ENCODE measurements at regions not wholly inside any gene's neighbourhood (a gene's known extent, or its start where the extent isn't known, plus 50 kb on each side); places are given as distances from the start of the nearest gene placed in this dataset.
A peak's percentile ranks its signal among the peaks of the same experiment; 100 is the strongest.

DNA sequence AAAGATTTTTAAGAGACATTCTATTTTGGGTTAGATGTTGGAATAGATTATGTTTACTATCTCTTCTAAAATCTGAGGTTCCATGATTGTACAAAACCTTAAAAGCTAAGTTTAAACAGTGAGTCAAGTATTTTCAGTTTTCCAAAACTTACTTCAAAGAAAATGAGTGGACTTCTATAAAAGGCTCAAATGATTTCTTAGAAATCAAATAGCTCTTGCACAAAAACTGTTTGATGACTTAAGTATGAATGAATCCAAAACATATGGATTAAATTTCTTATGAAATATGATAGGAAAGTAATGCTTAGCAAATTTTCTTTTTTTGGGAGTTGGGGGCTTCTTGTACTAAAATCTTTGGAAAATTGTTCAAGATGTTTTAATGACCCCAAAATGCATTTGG is 837.3 kb upstream of the SLC35B3 start:
- Histone ChIP-seq H3K4me1 (ENCODE audit: insufficient read depth, low read length, poor library complexity, severe bottlenecking) (no peaks in the 10 kb centered on the region), H3K36me3 (ENCODE audit: insufficient read depth, low read length, poor library complexity, severe bottlenecking) (no peaks in the 10 kb centered on the region), H3K9me3 (ENCODE audit: low read depth, low read length, poor library complexity, severe bottlenecking) (no peaks in the 10 kb centered on the region), H3K27ac (ENCODE audit: low read depth, low read length, poor library complexity, severe bottlenecking) (no peak overlapping the region), H3K4me3 (ENCODE audit: low read depth, low read length, poor library complexity, severe bottlenecking) (no peak overlapping the region), H3K27me3 (replicated peaks; ENCODE audit: insufficient read depth, low read depth, low read length, poor library complexity) (no peaks in the 10 kb centered on the region)
- intact Hi-C loops (cut with micrococcal nuclease; ENCODE audit: unreplicated experiment) = no loop called here
- no TSS peak for BruUV-seq (replicated peaks)
- TF ChIP-seq, protein P1, sequence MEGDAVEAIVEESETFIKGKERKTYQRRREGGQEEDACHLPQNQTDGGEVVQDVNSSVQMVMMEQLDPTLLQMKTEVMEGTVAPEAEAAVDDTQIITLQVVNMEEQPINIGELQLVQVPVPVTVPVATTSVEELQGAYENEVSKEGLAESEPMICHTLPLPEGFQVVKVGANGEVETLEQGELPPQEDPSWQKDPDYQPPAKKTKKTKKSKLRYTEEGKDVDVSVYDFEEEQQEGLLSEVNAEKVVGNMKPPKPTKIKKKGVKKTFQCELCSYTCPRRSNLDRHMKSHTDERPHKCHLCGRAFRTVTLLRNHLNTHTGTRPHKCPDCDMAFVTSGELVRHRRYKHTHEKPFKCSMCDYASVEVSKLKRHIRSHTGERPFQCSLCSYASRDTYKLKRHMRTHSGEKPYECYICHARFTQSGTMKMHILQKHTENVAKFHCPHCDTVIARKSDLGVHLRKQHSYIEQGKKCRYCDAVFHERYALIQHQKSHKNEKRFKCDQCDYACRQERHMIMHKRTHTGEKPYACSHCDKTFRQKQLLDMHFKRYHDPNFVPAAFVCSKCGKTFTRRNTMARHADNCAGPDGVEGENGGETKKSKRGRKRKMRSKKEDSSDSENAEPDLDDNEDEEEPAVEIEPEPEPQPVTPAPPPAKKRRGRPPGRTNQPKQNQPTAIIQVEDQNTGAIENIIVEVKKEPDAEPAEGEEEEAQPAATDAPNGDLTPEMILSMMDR (conservative IDR thresholded peaks at IDR 0.05; ENCODE audit: low read depth, low read length) = no peak
- TF ChIP-seq EZH2 (IDR thresholded peaks at IDR 0.05; ENCODE audit: borderline replicate concordance, low read depth, low read length, poor library complexity, severe bottlenecking) = no peak
- CTCF ChIA-PET = no interaction called here
- POLR2A ChIA-PET (ENCODE audit: low non-redundant PET) = interaction anchor here (0.7 kb wide), 1 partner anchor 137 kb away, joined by 3 read pairs; no protein-coding TSS in a partner anchor
- DNase-seq (ENCODE audit: low spot score) = no peak

DNA sequence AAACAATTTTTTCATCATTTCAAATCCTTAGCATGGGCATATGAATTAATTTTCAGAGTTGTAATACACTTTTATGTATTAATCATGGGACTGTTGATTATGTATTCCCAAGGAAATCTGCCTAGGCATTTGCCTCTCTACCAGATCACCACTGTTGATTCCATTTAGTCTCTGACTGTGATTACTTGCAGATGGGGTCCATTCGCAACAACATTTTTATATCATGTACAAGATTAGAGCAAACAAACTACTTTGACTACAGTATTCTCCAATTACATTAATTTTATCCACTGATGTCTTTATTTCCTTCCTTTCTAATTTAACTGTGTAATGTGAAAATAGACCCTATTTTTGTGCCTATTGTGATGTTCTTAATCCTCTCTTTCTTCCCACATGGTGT is 831.4 kb upstream of the SLC35B3 start:
- H3K9me3 ChIP-seq (ENCODE audit: low read depth, low read length, poor library complexity, severe bottlenecking) = no peaks in the 10 kb centered on the region
- H3K36me3 ChIP-seq (ENCODE audit: insufficient read depth, low read length, poor library complexity, severe bottlenecking) = no peaks in the 10 kb centered on the region
- H3K27ac ChIP-seq (ENCODE audit: low read depth, low read length, poor library complexity, severe bottlenecking) = no peak overlapping the region
- peak; percentile 57 for DNase-seq (ENCODE audit: low spot score)
- no TSS peak for BruUV-seq (replicated peaks)
- H3K27me3 ChIP-seq (replicated peaks; ENCODE audit: insufficient read depth, low read depth, low read length, poor library complexity) = no peaks in the 10 kb centered on the region
- peaks cover 8% of the 10 kb centered on the region for H3K4me1 ChIP-seq (ENCODE audit: insufficient read depth, low read length, poor library complexity, severe bottlenecking)
- TF ChIP-seq EZH2 (IDR thresholded peaks at IDR 0.05; ENCODE audit: borderline replicate concordance, low read depth, low read length, poor library complexity, severe bottlenecking) = no peak
- TF ChIP-seq, protein P1 (conservative IDR thresholded peaks at IDR 0.05; ENCODE audit: low read depth, low read length) = no peak
- ChIA-PET CTCF (no interaction called here), POLR2A (ENCODE audit: low non-redundant PET) (no interaction called here)
- no peak overlapping the region for H3K4me3 ChIP-seq (ENCODE audit: low read depth, low read length, poor library complexity, severe bottlenecking)
- intact Hi-C loops (cut with micrococcal nuclease; ENCODE audit: unreplicated experiment) = no loop called here

DNA sequence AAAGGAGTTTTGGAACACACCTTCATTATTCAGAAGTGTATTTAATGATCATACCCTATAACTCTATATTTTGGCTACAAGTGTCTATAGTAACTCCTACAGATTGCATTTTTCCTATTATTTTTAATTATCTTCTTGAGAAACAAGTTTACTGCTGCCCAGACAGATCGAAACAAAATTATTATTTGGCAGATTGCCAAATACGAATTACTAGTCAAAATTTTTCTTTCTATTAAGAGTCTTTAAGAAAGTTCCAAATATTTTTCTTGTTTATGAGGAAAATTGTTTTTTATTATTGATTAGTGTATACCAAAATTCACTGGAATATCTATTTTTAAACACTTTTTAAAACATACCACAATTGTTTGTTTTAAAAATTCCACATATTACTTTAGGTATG is 821.9 kb upstream of the SLC35B3 start:
- no peaks in the 10 kb centered on the region for H3K36me3 ChIP-seq (ENCODE audit: insufficient read depth, low read length, poor library complexity, severe bottlenecking)
- ChIA-PET CTCF (no interaction called here), POLR2A (ENCODE audit: low non-redundant PET) (no interaction called here)
- H3K4me3 ChIP-seq (ENCODE audit: low read depth, low read length, poor library complexity, severe bottlenecking) = no peak overlapping the region
- no peaks in the 10 kb centered on the region for H3K27me3 ChIP-seq (replicated peaks; ENCODE audit: insufficient read depth, low read depth, low read length, poor library complexity)
- H3K27ac ChIP-seq (ENCODE audit: low read depth, low read length, poor library complexity, severe bottlenecking) = no peak overlapping the region
- no TSS peak for BruUV-seq (replicated peaks)
- intact Hi-C loops (cut with micrococcal nuclease; ENCODE audit: unreplicated experiment) = no loop called here
- H3K4me1 ChIP-seq (ENCODE audit: insufficient read depth, low read length, poor library complexity, severe bottlenecking) = no peaks in the 10 kb centered on the region
- no peak for DNase-seq (ENCODE audit: low spot score)
- no peaks in the 10 kb centered on the region for H3K9me3 ChIP-seq (ENCODE audit: low read depth, low read length, poor library complexity, severe bottlenecking)
- no peak for TF ChIP-seq EZH2 (IDR thresholded peaks at IDR 0.05; ENCODE audit: borderline replicate concordance, low read depth, low read length, poor library complexity, severe bottlenecking)
- TF ChIP-seq, protein P1 (conservative IDR thresholded peaks at IDR 0.05; ENCODE audit: low read depth, low read length) = no peak

Measured in A673 (cell line).